HCT116 (cell line): ENCODE measurements at regions not wholly inside any gene's neighbourhood (a gene's known extent, or its start where the extent isn't known, plus 50 kb on each side); places are given as distances from the start of the nearest gene placed in this dataset.

Experiments used
- ATAC-seq: fragments of 200-7000 bp; cut with Tn5 transposase; 2 replicates; pipeline ENCODE4 v1.9.1; 2020; ENCODE audit warnings: mild to moderate bottlenecking, moderate library complexity
- BruUV-seq: library from RNA; stranded (reverse); fragments of 400-500 nt; replicated peaks from 2 replicates; lab custom pipeline; 2021; lab: Mats Ljungman, UMichigan
- CTCF ChIA-PET: fragments of 300-600 bp; sonication (Branson Sonifier 250); formaldehyde crosslinking; loops from one replicate; lab custom pipeline; 2021; ENCODE audit warnings: antibody characterized with exemption; lab: Charles Lee
- POLR2A ChIA-PET: fragments of 300-600, 350-600 bp; sonication (Branson Sonifier 250); formaldehyde crosslinking; loops from one replicate; lab custom pipeline; 2021; ENCODE audit warnings: antibody characterized with exemption; lab: Charles Lee
- RAD21 ChIA-PET, 2 experiments: fragments of 300-600 bp; sonication (Branson Sonifier 250); formaldehyde crosslinking; loops; one replicate each; lab custom pipeline; 2023; ENCODE audit warnings: low total read pairs in 2 of 2; ENCODE audit not compliant: uncharacterized antibody in 2 of 2, unreplicated experiment in 2 of 2, low non-redundant PET in 1 of 2; lab: Charles Lee
- DNase-seq: peaks from one replicate; pipeline ENCODE4 v3.0.0-alpha.2; 2010; ENCODE audit warnings: low read depth, low spot score
- H2AFZ ChIP-seq: fragments of 200-600 bp; shearing (Covaris generic), sonication (generic); 2 replicates; pipeline ENCODE4 v1.6.1; 2017; ENCODE audit warnings: low read depth, mixed run types, mixed read lengths, antibody characterized with exemption, low read length; ENCODE audit not compliant: poor library complexity, severe bottlenecking
- H3K27ac ChIP-seq: 2 replicates; pipeline ENCODE4 v1.5.1; 2012; ENCODE audit warnings: low read depth, low read length
- H3K27me3 ChIP-seq: fragments of 200-600 bp; sonication (generic); 2 replicates; pipeline ENCODE4 v1.6.1; 2016; ENCODE audit warnings: mixed run types, low read length, mixed read lengths; ENCODE audit not compliant: insufficient read depth
- H3K36me3 ChIP-seq, 2 experiments: fragments of 200-500 bp in 1 of 2; fragments of 200-600 bp in 1 of 2; sonication (Bioruptor generic) in 1 of 2; sonication (generic) in 1 of 2; 2 replicates each; pipeline versions ENCODE4 v1.5.1 to v1.6.1; 2014 to 2016; ENCODE audit warnings: low read length in 2 of 2, inconsistent platforms in 1 of 2, mixed read lengths in 1 of 2, mixed run types in 1 of 2; ENCODE audit not compliant: insufficient read depth in 2 of 2, control insufficient read depth in 1 of 2
- H3K4me1 ChIP-seq, 2 experiments: fragments of 200-600 bp in 1 of 2; sonication (generic) in 1 of 2; 2 replicates each; pipeline versions ENCODE4 v1.5.1 to v1.6.1; 2012 to 2017; ENCODE audit warnings: low read length in 2 of 2, inconsistent platforms in 1 of 2, mild to moderate bottlenecking in 1 of 2, mixed read lengths in 1 of 2, mixed run types in 1 of 2, moderate library complexity in 1 of 2; ENCODE audit not compliant: insufficient read depth in 2 of 2, control insufficient read depth in 1 of 2
- H3K4me2 ChIP-seq: fragments of 200-600 bp; sonication (generic); 2 replicates; pipeline ENCODE4 v1.6.1; 2017; ENCODE audit warnings: mixed run types, low read length, mixed read lengths
- H3K4me3 ChIP-seq, 2 experiments: fragments of 200-600 bp in 1 of 2; sonication (generic) in 1 of 2; replicated peaks in 1 of 2; 2 replicates each; pipeline ENCODE4 v1.5.1; 2011 to 2016; ENCODE audit warnings: low read length in 2 of 2, control low read depth in 1 of 2, low read depth in 1 of 2, mild to moderate bottlenecking in 1 of 2, mixed read lengths in 1 of 2, mixed run types in 1 of 2
- H3K79me2 ChIP-seq: fragments of 200-600 bp; sonication (generic); 2 replicates; pipeline ENCODE4 v1.6.1; 2017; ENCODE audit warnings: mild to moderate bottlenecking, mixed run types, low read length, moderate library complexity, mixed read lengths; ENCODE audit not compliant: insufficient read depth
- H3K9ac ChIP-seq: fragments of 200-600 bp; sonication (generic); 2 replicates; pipeline ENCODE4 v1.6.1; 2016; ENCODE audit warnings: low read length, mixed read lengths
- H3K9me2 ChIP-seq: fragments of 200-600 bp; sonication (generic), shearing (Covaris generic); 2 replicates; pipeline ENCODE4 v1.6.1; 2017; ENCODE audit warnings: mixed run types, mild to moderate bottlenecking, moderate library complexity; ENCODE audit not compliant: insufficient read depth
- H3K9me3 ChIP-seq, 2 experiments: fragments of 200-500 bp in 1 of 2; fragments of 200-600 bp in 1 of 2; sonication (Bioruptor generic) in 1 of 2; sonication (generic) in 1 of 2; 2 replicates each; pipeline ENCODE4 v1.6.1; 2014 to 2017; ENCODE audit warnings: low read length in 2 of 2, mixed read lengths in 2 of 2, inconsistent platforms in 1 of 2, low read depth in 1 of 2, mild to moderate bottlenecking in 1 of 2, mixed run types in 1 of 2, moderate library complexity in 1 of 2; ENCODE audit not compliant: control insufficient read depth in 1 of 2, insufficient read depth in 1 of 2
- H4K20me1 ChIP-seq: fragments of 200-600 bp; sonication (generic), shearing (Covaris generic); 2 replicates; pipeline ENCODE4 v1.6.1; 2017; ENCODE audit warnings: mixed run types, mild to moderate bottlenecking, moderate library complexity; ENCODE audit not compliant: insufficient read depth
- EZH2 ChIP-seq: fragments of 200-600 bp; sonication (generic); IDR thresholded peaks from 2 replicates; pipeline ENCODE4 v1.6.1; 2017; ENCODE audit warnings: antibody characterized with exemption, mixed run types
- FOSL1 ChIP-seq: IDR thresholded peaks from 2 replicates; pipeline ENCODE4 v1.6.1; 2012; ENCODE audit warnings: low read depth
- JUND ChIP-seq: IDR thresholded peaks from 2 replicates; pipeline ENCODE4 v1.6.1; 2012
- POLR2A ChIP-seq: IDR thresholded peaks from 2 replicates; pipeline ENCODE4 v1.7.0; 2011; ENCODE audit warnings: borderline replicate concordance; ENCODE audit not compliant: insufficient read depth, insufficient read length; ENCODE audit errors: extremely low read depth
- RAD21 ChIP-seq: IDR thresholded peaks from 2 replicates; pipeline ENCODE4 v1.6.1; 2012; ENCODE audit warnings: low read depth, mild to moderate bottlenecking
- SIN3A ChIP-seq: IDR thresholded peaks from 2 replicates; pipeline ENCODE4 v1.6.1; 2012; ENCODE audit warnings: low read depth
- SP1 ChIP-seq: IDR thresholded peaks from 2 replicates; pipeline ENCODE4 v1.6.1; 2012; ENCODE audit warnings: low read depth
- SRF ChIP-seq: IDR thresholded peaks from 2 replicates; pipeline ENCODE4 v1.6.1; 2012; ENCODE audit warnings: low read depth
- YY1 ChIP-seq: IDR thresholded peaks from 2 replicates; pipeline ENCODE4 v1.6.1; 2011; ENCODE audit warnings: low read length, low read depth, moderate library complexity, mild to moderate bottlenecking; ENCODE audit not compliant: insufficient replicate concordance; ENCODE audit errors: extremely low read depth
- ZNF274 ChIP-seq: fragments of 200-500 bp; sonication (Bioruptor generic); IDR thresholded peaks from 2 replicates; pipeline ENCODE4 v1.6.1; 2014; ENCODE audit warnings: mild to moderate bottlenecking, low read depth, low read length, inconsistent platforms
- intact Hi-C: fragments of 100-400 bp; cut with micrococcal nuclease; formaldehyde crosslinking; loops from 2 replicates; pipeline ENCODE4 v1.10.0; 2022
- TF ChIP-seq, protein P1 (sequence below): IDR thresholded peaks from 2 replicates; pipeline ENCODE4 v1.6.1; 2012
- TF ChIP-seq, protein P2 (sequence below): IDR thresholded peaks from 2 replicates; pipeline ENCODE4 v1.6.1; 2012; ENCODE audit warnings: low read depth

DNA sequence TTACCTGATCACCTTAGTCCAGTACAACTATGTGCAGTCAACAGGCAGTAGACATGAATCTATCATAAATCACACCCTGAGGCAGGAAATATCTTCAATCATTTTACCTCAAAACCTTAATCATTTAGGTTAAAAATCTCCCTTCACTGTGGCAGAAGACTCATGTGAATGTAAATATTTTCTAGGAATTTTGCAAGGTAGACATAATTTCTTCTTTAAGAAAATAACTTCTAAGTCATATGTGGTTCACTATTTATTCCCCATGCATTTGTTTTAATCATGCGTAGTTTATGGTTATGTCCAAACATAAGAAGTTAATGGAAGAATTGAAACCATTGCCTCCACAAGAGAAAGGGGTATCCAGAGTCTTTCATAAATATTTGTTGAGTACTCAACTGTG, 97.0 kb downstream of the HMHB1 start (continued):
- no peak for TF ChIP-seq EZH2
- TF ChIP-seq, protein P1, sequence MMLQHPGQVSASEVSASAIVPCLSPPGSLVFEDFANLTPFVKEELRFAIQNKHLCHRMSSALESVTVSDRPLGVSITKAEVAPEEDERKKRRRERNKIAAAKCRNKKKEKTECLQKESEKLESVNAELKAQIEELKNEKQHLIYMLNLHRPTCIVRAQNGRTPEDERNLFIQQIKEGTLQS: no peak
- no peak for TF ChIP-seq SIN3A
- TF ChIP-seq, protein P2, sequence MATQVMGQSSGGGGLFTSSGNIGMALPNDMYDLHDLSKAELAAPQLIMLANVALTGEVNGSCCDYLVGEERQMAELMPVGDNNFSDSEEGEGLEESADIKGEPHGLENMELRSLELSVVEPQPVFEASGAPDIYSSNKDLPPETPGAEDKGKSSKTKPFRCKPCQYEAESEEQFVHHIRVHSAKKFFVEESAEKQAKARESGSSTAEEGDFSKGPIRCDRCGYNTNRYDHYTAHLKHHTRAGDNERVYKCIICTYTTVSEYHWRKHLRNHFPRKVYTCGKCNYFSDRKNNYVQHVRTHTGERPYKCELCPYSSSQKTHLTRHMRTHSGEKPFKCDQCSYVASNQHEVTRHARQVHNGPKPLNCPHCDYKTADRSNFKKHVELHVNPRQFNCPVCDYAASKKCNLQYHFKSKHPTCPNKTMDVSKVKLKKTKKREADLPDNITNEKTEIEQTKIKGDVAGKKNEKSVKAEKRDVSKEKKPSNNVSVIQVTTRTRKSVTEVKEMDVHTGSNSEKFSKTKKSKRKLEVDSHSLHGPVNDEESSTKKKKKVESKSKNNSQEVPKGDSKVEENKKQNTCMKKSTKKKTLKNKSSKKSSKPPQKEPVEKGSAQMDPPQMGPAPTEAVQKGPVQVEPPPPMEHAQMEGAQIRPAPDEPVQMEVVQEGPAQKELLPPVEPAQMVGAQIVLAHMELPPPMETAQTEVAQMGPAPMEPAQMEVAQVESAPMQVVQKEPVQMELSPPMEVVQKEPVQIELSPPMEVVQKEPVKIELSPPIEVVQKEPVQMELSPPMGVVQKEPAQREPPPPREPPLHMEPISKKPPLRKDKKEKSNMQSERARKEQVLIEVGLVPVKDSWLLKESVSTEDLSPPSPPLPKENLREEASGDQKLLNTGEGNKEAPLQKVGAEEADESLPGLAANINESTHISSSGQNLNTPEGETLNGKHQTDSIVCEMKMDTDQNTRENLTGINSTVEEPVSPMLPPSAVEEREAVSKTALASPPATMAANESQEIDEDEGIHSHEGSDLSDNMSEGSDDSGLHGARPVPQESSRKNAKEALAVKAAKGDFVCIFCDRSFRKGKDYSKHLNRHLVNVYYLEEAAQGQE: no peak
- no peak for TF ChIP-seq JUND
- no peak for TF ChIP-seq RAD21
- TF ChIP-seq POLR2A: no peak
- TF ChIP-seq SRF: no peak
- no peak for TF ChIP-seq FOSL1
- TF ChIP-seq, all 23 proteins: peak for 0

DNA sequence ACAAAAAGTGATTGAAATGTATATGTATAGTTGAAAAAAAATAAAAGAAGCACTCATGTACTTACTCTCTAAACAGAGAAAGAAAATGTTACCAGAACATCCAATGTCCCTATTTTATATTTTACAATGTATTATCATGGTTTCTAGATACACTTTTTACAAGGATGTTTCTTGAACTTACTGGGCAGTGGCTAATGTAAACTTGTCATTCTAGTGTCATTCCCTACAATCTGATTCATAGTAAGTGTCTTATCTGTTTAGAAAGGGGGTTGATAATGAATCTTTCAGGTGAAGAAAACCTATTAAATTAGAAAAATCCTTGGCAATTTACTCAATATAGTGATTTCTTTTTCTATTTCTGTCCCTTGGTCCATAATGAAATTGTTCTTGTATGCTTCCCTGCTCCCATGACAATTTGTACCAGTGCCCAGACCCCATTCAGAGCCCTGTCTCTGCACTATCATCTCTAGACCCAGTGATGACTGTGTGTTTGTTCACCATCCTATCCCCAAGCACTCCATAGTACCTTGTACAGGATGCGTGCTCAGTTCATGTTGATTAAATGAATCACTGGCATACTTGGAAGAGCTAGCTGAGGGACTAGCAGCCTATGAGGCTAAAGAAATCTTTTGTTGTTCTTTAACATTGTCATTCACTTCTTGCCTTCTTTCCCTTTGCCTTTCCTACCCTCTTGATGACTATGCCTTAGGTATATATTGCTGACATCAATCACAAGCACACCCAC, 101.2 kb downstream of the HMHB1 start:
- Histone ChIP-seq H3K4me2 (no peak overlapping the region), H4K20me1 (no peaks in the 10 kb centered on the region), H3K36me3 (no peaks in the 10 kb centered on the region), H3K9ac (no peak overlapping the region), H2AFZ (no peak overlapping the region), H3K9me3 (no peaks in the 10 kb centered on the region), H3K4me3 (no peak overlapping the region), H3K27me3 (no peaks in the 10 kb centered on the region), H3K79me2 (no peaks in the 10 kb centered on the region), H3K4me1 (no peaks in the 10 kb centered on the region), H3K9me2 (no peaks in the 10 kb centered on the region), H3K27ac (no peak overlapping the region)
- intact Hi-C loops: no loop called here
- no TSS peak for BruUV-seq
- TF ChIP-seq, protein P1: no peak
- TF ChIP-seq YY1: no peak
- no peak for TF ChIP-seq SRF
- no peak for TF ChIP-seq ZNF274
- TF ChIP-seq SP1: no peak
- DNase-seq (no peak), ATAC-seq (no peak)
- ChIA-PET RAD21 (no interaction called here), POLR2A (no interaction called here), CTCF (no interaction called here)
